Peyer's patch (tissue), 4 donors: ENCODE measurements at regions not wholly inside any gene's neighbourhood (a gene's known extent, or its start where the extent isn't known, plus 50 kb on each side); places are given as distances from the start of the nearest gene placed in this dataset.

Experiments used
- DNase-seq, 3 donors: peaks; one replicate each; pipeline ENCODE4 v3.0.0-alpha.2; 2017 to 2019
- H3K27ac ChIP-seq, 4 donors: fragments of 200-600 bp; sonication (generic); one replicate each; pipeline ENCODE4 v1.5.1; 2016 to 2019
- H3K27me3 ChIP-seq, 2 donors: fragments of 200-600 bp; sonication (generic); one replicate each; pipeline ENCODE4 v1.5.1; 2019
- H3K36me3 ChIP-seq, 3 donors: fragments of 200-600 bp; sonication (generic); one replicate each; pipeline ENCODE4 v1.5.1; 2016 to 2019
- H3K4me1 ChIP-seq, 4 donors: fragments of 200-600 bp; sonication (generic); one replicate each; pipeline ENCODE4 v1.5.1; 2016 to 2019
- H3K4me3 ChIP-seq, 4 donors: fragments of 200-600 bp; sonication (generic); 1 replicate in 3 of 4; 2 replicates in 1 of 4; pipeline ENCODE4 v1.5.1; 2016 to 2019; ENCODE audit warnings: mild to moderate bottlenecking in 1 of 4
- H3K9me3 ChIP-seq, 4 donors: fragments of 200-600 bp; sonication (generic); one replicate each; pipeline ENCODE4 v1.5.1; 2016 to 2019; ENCODE audit warnings: mild to moderate bottlenecking in 1 of 4
- CTCF ChIP-seq, 6 experiments: fragments of 450-650 bp in 4 of 6; fragments of 200-600 bp in 2 of 6; sonication (generic) in 1 of 6; IDR thresholded peaks; one replicate each; pipeline ENCODE4 v1.5.1; 2017 to 2019; ENCODE audit warnings: antibody characterized with exemption in 6 of 6, mild to moderate bottlenecking in 3 of 6, moderate library complexity in 1 of 6
- POLR2A ChIP-seq, 2 donors: fragments of 450-650 bp; IDR thresholded peaks; one replicate each; pipeline ENCODE4 v1.5.1; 2017; ENCODE audit warnings: antibody characterized with exemption in 2 of 2, mild to moderate bottlenecking in 2 of 2, moderate library complexity in 2 of 2

- TF ChIP-seq POLR2A (IDR thresholded peaks at IDR 0.05) (no peak), CTCF (IDR thresholded peaks at IDR 0.05) (no peak)
- Histone ChIP-seq H3K36me3 (no peaks in the 10 kb centered on the region), H3K27me3 (no peaks in the 10 kb centered on the region), H3K4me1 (no peaks in the 10 kb centered on the region), H3K27ac (no peak overlapping the region), H3K9me3 (no peaks in the 10 kb centered on the region), H3K4me3 (no peak overlapping the region)
- no peak for DNase-seq
These were observed 116.3 kb upstream of the KLHL29 start for GRCh38 chr2:23268467-23269263.

- no peaks in the 10 kb centered on the region for H3K27me3 ChIP-seq
- no peaks in the 10 kb centered on the region for H3K36me3 ChIP-seq
- no peak for TF ChIP-seq POLR2A (IDR thresholded peaks at IDR 0.05)
- TF ChIP-seq CTCF (IDR thresholded peaks at IDR 0.05) = no peak
- no peak for DNase-seq
- H3K4me1 ChIP-seq = no peaks in the 10 kb centered on the region
- H3K4me3 ChIP-seq = no peak overlapping the region
- H3K27ac ChIP-seq = no peak overlapping the region
- H3K9me3 ChIP-seq = no peaks in the 10 kb centered on the region
These were observed 115.2 kb upstream of the KLHL29 start for GRCh38 chr2:23269747-23270146.

- H3K27me3 ChIP-seq = no peaks in the 10 kb centered on the region
- H3K9me3 ChIP-seq = no peaks in the 10 kb centered on the region
- H3K27ac ChIP-seq = no peak overlapping the region
- no peak for DNase-seq
- H3K4me1 ChIP-seq = no peaks in the 10 kb centered on the region
- H3K36me3 ChIP-seq = no peaks in the 10 kb centered on the region
- H3K4me3 ChIP-seq = no peak overlapping the region
- no peak for TF ChIP-seq POLR2A (IDR thresholded peaks at IDR 0.05)
- no peak for TF ChIP-seq CTCF (IDR thresholded peaks at IDR 0.05)
These were observed 114.2 kb upstream of the KLHL29 start for GRCh38 chr2:23270810-23271209.

- H3K36me3 ChIP-seq = no peaks in the 10 kb centered on the region
- no peak overlapping the region for H3K4me3 ChIP-seq
- no peak for TF ChIP-seq CTCF (IDR thresholded peaks at IDR 0.05)
- TF ChIP-seq POLR2A (IDR thresholded peaks at IDR 0.05) = no peak
- DNase-seq = no peak
- H3K27ac ChIP-seq = no peak overlapping the region
- no peaks in the 10 kb centered on the region for H3K27me3 ChIP-seq
- no peaks in the 10 kb centered on the region for H3K9me3 ChIP-seq
- H3K4me1 ChIP-seq = no peaks in the 10 kb centered on the region
These were observed 113.7 kb upstream of the KLHL29 start for GRCh38 chr2:23271230-23271629.

GRCh38 chr2:23273786-23274185 lies 111.2 kb upstream of the KLHL29 start:
- Histone ChIP-seq H3K4me1 (no peaks in the 10 kb centered on the region), H3K4me3 (no peak overlapping the region), H3K36me3 (no peaks in the 10 kb centered on the region), H3K27ac (no peak overlapping the region), H3K9me3 (no peaks in the 10 kb centered on the region), H3K27me3 (no peaks in the 10 kb centered on the region)
- DNase-seq = no peak
- TF ChIP-seq POLR2A (IDR thresholded peaks at IDR 0.05) (no peak), CTCF (IDR thresholded peaks at IDR 0.05) (no peak)
